HG02642 (cell line): ENCODE measurements at regions not wholly inside any gene's neighbourhood (a gene's known extent, or its start where the extent isn't known, plus 50 kb on each side); places are given as distances from the start of the nearest gene placed in this dataset.
A peak's percentile ranks its signal among the peaks of the same experiment; 100 is the strongest.
"Not testable (repeated sequence)": the region's sequence is repeated elsewhere in the genome, so short reads cannot be mapped to it uniquely, and the experiment has no call there.

ENCODE experiments used
- ATAC-seq: cut with Tn5 transposase; IDR thresholded peaks from one replicate; pipeline ENCODE4 v1.9.1; 2021; ENCODE audit warnings: mild to moderate bottlenecking; ENCODE audit not compliant: unreplicated experiment, poor library complexity

DNA sequence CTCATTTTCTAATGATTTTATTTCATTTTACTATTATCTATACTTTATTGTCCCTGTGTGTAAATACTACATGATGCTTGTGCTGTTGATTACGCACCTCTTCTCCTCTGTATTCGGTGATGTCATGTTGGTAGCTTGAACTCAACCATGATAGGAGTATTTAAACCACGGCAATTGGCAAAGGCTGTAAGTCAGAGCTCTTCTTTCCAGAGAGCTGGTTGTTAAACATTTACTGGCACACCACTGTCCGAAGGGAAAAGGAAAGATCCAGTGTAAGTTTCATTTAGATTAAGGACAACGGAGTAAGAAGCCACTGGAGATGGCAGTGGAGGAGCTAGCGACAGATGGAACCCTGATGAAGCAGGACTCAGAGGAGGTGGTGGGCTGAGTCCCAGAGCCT lies 93.4 kb upstream of the KCNE2 start:
- no peak for ATAC-seq

GRCh38 chr21:34271189-34271851 lies 92.5 kb upstream of the KCNE2 start:
- no peak for ATAC-seq

DNA sequence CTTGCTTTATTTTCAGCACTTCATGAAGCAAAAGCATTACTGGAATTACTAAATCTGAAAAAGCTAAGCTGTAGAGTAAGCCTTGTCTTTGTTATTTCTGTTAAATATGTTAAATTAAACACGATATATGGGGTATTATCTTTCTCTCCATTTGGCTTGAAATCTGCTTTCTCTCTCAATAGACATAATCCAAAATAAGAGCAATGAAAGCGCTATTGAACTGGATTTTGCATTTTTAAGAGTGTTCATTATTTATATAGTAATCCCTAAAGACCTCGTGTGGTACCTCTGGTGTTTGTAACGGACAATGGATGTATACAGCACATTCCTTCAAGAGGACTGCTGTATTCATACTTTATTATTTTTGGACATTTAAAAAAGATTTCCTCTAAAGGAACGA lies 91.5 kb upstream of the KCNE2 start:
- no peak for ATAC-seq

GRCh38 chr21:34274001-34274400 lies 89.8 kb upstream of the KCNE2 start:
- ATAC-seq = no peak

DNA sequence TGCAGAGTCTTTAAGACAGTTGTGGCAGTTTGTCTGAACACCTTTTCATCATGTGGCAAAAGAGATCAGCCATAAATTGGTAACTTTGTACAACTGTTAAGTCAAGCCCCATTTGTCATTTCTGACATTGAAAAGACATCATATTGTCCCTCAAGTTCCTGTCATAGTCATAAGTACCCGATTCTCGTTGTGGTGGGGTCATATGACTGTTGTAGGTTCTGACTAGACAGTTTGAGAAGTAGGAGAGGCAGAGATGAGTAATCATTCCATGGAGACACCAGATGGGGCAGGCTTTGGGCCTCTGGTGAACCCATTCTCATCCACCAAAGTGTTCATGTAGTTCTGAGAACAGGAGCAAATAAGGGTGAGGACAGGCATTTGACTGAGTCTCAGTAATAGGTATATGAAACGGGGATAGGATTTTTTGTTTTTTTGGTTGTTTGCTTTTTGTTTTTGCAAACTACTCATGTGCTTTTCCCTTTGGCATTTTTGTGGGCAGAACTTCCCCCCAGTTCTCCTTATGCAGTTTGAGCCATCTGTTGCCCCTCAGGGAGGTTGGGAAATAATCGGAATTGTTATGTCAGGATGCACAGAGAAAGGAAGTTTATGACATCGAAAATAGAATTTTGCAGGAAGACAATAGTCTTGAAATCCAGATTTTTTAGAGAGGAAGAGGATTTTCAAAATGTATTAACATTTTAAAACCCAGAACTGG lies 86.9 kb upstream of the KCNE2 start:
- ATAC-seq = peak; percentile 74

DNA sequence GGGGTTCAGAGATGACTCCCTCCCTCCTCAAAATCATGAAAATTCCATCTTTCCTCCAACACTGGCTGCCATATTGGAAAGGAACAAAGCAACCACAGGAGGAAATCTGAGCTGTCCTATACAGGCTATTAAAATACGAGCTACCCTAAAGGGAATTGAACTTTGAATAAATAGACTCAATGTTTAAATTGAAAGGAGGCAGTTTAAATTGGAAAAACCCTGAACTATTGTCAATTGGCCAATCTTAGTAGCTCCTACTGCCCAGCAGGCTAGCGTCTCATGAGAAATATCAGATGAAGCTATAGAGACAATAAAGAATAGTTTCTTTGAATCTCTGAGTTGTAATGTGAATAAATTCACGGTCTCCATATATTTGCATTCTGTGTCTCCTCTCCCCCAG lies 85.4 kb upstream of the KCNE2 start:
- no peak for ATAC-seq

- ATAC-seq = no peak
These were observed 84.5 kb upstream of the KCNE2 start for GRCh38 chr21:34279285-34279684.

- no peak for ATAC-seq
These were observed 83.9 kb upstream of the KCNE2 start for GRCh38 chr21:34279883-34280282.

- ATAC-seq = no peak
These were observed 83.4 kb upstream of the KCNE2 start for GRCh38 chr21:34280389-34280795.

DNA sequence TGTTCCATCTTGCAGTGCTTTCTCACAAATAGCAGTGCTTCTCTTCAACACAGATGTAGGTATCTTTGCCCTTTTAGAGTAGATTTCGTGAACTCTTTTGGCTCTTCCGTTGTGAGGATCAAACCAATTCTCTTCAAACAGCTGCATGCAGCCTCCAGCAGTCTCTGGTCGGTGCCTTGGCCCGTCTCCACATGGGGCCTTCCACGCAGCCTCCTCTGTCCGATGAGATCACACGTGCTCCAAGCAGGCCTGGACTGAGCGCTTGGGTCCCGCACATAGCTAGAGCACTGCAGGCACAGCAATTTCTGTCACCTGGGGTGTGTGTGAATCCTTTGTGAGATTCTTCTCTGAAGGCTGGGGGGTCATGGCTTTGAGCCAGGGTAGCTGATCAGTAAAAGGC lies 82.8 kb upstream of the KCNE2 start:
- ATAC-seq = no peak

DNA sequence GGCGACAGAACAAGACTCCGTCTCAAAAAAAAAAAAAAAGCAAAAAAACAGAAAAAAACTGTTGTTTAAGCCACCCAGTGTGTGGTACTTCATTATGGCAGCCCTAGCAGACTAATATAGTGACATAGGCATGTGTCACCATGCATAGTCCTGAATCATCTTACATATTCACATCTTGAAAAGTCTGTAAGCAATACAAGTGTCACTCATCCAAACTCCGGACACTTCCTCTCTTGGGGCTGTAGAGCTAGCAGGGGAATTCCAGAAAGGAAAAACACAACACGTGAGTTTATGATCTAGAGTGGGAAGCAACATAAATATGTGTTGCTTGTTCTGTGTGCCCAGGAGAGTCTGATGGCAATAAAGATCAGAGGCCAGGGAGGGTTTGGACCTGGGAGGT lies 81.6 kb upstream of the KCNE2 start:
- no peak for ATAC-seq

DNA sequence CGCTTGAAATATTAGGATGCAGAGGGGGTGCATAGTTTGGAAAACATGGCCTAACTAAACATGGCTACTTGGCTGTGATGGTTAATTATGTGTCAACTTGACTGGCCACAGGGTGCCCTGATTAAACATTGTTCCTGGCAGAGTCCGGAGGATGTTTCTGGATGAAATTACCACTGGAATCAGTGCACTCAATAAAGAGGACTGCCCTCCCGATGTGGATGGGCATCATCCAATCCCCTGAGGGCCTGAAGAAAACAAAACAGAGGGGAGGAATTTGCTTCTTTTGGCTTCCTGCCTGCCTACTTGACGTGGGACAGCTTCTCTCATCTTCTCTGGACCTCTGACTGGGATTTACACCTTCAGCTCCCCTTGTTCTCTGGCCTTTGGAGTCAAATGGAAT lies 79.1 kb upstream of the KCNE2 start:
- no peak for ATAC-seq

DNA sequence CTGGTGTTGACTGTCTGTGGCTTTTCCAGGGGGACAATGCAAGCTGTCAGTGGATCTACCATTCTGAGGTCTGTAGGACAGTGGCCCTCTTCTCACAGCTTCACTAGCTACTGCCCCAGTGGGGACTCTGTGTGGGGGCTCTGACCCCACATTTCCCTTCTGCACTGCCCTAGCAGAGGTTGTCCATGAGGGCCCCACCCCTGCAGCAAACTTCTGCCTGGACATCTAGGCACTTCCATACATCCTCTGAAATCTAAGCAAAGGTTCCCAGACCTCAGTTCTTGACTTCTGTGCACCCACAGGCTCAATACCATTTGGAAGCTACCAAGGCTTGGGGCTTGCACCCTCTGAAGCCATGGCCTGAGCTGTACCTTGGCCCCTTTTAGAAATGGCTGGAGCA lies 75.8 kb upstream of the KCNE2 start:
- ATAC-seq = not testable (repeated sequence)

GRCh38 chr21:34289856-34290255 lies 74.0 kb upstream of the KCNE2 start:
- ATAC-seq = no peak

- ATAC-seq = no peak
These were observed 66.9 kb upstream of the KCNE2 start for GRCh38 chr21:34296878-34297277.

DNA sequence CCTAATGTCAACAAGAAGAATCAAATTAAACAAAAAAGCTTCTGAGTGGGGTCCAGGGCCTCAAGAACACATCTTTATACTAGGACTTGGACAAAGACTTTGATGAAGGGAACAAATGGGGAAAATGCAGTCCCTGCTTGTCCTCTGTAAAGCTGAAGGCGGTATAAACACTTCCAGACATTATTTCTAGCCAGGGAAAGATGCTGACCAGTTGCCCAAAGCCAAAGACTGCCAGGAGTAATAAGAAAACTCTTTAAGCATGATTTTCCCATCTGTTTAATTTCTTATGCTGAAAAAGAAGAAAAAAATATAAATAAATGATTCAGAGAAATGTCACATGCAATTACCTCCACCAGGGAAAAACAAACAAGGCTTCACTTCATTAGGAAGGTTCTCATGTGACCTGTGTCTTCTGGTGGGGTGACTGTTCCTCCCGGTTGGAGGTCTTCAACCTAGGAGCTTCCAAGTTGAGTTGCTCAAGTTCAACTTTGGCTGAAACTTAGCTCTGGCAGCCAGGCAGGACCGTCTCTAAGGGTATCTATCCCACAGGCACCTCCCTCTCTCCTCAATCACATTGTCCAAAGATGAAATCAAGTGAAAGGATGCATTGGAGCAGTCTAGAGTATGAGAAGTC lies 65.2 kb upstream of the KCNE2 start:
- no peak for ATAC-seq

DNA sequence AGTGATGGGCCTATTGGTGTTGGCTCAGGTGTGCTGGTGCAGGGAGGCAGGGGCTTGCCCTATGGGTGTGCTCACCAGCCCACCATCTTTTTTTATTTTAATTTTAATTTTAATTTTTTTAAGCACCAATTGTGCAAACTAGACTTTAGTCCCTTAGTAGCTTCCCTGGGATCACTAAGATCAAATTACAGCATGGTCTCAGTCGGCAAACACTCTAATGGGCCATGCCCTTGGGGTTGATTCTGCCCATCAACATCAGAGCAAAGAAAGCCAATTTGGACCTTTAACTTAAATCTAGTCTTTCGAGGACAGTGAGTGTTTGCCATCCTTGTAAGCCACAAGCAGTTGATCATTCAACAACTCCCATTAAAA lies 64.7 kb upstream of the KCNE2 start:
- no peak for ATAC-seq

- ATAC-seq = no peak
These were observed 61.3 kb upstream of the KCNE2 start for GRCh38 chr21:34302521-34302920.

DNA sequence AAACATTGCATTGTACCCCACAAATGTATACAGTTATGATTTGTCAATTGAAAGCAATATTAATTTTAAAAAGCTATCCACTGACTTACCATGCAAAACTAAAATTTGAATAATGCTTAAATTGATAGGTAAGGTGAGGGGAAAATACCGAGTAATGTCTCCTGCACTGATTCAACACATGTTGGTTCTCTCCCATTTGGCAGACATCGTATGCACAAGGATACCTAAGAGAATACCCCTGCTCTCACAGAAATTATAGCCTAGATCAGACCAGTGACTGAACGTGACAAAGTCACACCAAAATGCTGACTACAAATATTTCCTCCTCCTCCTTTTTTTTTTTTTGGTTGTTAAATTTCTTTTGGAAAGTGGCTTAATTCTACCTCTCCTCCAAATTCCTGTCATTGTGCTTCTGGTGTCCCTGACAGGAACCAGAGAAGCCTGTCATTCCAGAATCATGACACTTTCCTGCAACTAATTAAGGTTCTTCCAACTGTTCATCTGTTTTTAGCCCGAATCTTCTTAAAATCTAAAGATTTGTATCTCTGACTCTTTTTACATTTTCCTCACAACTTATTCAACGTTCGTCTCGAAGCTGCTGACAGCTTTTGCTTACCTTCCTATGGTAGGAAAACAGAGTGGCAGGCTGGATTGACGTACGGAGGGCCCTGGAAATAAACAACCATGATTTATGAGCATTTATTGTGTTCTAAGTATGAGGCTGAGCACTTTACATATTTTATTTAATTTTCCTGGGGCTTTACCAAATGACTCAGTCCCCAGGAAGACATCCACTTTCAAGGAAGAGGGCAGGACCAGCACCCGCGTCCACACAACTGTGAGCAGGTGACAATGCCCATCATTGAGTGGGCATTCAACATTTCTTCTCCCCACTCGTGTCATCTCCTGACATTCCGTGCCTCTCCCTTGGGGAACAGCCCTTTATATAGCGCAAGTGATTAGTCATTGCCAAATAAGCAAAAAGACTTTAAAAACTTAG lies 57.9 kb upstream of the KCNE2 start:
- no peak for ATAC-seq

DNA sequence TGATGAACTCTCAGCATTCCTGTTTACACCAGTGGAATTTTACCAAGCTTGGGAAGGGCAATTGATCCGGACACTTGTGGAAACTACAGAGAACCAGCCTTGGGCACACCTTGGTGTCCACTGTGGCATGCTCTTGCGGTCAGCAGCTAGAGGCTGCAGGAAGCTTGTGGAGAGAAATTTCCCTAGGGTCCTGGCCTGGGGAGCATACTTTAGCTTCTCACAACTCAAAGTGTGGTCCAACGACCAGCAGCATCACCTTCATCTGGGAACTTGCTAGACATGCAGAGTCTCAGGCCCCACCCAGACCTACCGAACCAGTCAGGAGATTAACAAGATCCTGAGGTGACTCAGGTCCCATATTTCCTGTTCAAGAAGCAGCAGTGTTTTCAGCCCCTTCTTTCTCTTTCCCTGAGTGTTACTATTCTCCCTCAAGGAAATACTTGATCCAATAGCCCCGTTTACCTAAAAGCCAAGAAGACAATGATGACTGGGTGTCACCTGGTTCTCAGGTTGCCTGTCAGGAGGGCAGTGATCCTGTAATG lies 55.7 kb upstream of the KCNE2 start:
- ATAC-seq = no peak
